Prostate gland (tissue), 2 donors: ENCODE measurements at regions not wholly inside any gene's neighbourhood (a gene's known extent, or its start where the extent isn't known, plus 50 kb on each side); places are given as distances from the start of the nearest gene placed in this dataset.

Source experiments
- POLR2A ChIP-seq: fragments of 450-650 bp; IDR thresholded peaks from one replicate; pipeline ENCODE4 v1.6.1; 2016; ENCODE audit warnings: antibody characterized with exemption, mild to moderate bottlenecking
- POLR2AphosphoS5 ChIP-seq: sonication (generic); formaldehyde crosslinking; IDR thresholded peaks from one replicate; pipeline ENCODE4 v1.6.1; 2017; ENCODE audit warnings: antibody characterized with exemption
- TF ChIP-seq, protein P1 (sequence below), 4 experiments: fragments of 200-600 bp in 2 of 4; fragments of 450-650 bp in 2 of 4; sonication (generic) in 2 of 4; IDR thresholded peaks; 1 replicate in 3 of 4; 2 replicates in 1 of 4; pipeline ENCODE4 v1.5.1; 2016 to 2019; ENCODE audit warnings: antibody characterized with exemption in 4 of 4, mild to moderate bottlenecking in 2 of 4, moderate library complexity in 2 of 4

DNA sequence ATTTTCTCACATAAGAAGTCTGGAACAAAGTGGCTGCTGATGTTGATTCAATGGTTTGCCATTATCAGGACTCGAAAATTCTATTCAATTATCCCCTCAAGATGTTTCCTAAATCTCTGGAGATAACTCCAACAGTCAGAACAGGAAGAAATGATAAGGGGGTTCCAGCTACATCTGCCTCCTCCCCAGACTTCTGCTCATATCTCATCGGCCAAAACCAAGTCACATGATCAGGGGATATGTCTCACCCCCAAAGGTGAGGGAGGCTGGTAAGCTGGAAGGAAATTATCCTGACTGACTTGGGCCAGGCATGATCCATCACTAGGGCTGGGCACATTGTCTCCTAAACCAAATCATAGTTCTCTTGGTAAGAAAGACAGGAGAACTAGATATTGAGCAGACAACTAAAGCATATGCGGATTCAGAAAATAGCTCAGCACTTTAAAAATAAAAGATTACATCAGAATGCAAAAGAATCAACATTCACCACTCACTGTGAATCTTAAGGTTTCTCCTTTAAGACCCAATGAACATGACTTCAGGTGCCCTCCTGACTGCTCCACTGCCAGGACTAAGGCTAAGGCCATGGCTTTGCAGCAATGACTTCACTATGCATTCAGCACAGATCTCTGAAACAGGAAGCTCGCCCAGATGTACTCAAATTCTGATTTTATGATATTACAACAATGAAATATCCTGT, 306.3 kb downstream of the ENC1 start:
- TF ChIP-seq, protein P1, sequence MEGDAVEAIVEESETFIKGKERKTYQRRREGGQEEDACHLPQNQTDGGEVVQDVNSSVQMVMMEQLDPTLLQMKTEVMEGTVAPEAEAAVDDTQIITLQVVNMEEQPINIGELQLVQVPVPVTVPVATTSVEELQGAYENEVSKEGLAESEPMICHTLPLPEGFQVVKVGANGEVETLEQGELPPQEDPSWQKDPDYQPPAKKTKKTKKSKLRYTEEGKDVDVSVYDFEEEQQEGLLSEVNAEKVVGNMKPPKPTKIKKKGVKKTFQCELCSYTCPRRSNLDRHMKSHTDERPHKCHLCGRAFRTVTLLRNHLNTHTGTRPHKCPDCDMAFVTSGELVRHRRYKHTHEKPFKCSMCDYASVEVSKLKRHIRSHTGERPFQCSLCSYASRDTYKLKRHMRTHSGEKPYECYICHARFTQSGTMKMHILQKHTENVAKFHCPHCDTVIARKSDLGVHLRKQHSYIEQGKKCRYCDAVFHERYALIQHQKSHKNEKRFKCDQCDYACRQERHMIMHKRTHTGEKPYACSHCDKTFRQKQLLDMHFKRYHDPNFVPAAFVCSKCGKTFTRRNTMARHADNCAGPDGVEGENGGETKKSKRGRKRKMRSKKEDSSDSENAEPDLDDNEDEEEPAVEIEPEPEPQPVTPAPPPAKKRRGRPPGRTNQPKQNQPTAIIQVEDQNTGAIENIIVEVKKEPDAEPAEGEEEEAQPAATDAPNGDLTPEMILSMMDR (IDR thresholded peaks at IDR 0.05): no peak
- TF ChIP-seq POLR2A: no peak
- TF ChIP-seq POLR2AphosphoS5: no peak
